A549 (cell line): ENCODE measurements at regions not wholly inside any gene's neighbourhood (a gene's known extent, or its start where the extent isn't known, plus 50 kb on each side); places are given as distances from the start of the nearest gene placed in this dataset.

Experiments
- ATAC-seq, 2 experiments: fragments of 200-7000 bp in 1 of 2; fragments of >200 bp in 1 of 2; cut with Nextera tagmentation in 1 of 2; cut with Tn5 transposase in 1 of 2; 3 replicates each; pipeline versions ENCODE4 v1.8.0 to v1.9.1; 2018 to 2020; ENCODE audit warnings: mild to moderate bottlenecking in 1 of 2, moderate library complexity in 1 of 2
- CTCF ChIA-PET: fragments of 300-600 bp; sonication (Branson Sonifier 250); formaldehyde crosslinking; extraction: SDS; loops from one replicate; lab custom pipeline; 2021; ENCODE audit warnings: antibody characterized with exemption, inconsistent platforms; lab: Yijun Ruan, JAX
- POLR2A ChIA-PET: fragments of 350-600 bp; formaldehyde crosslinking; extraction: SDS; loops from one replicate; lab custom pipeline; 2021; ENCODE audit warnings: antibody characterized with exemption, inconsistent platforms; lab: Yijun Ruan, JAX
- DNase-seq, 2 experiments: peaks; one replicate each; pipeline versions ENCODE4 v3.0.0 to v3.0.0-alpha.2; 2011 to 2016; ENCODE audit warnings: low read depth in 1 of 2, low spot score in 1 of 2
- FAIRE-seq: peaks from 2 replicates; lab custom pipeline; 2011; peaks lifted over from hg19 to GRCh38; lab: Jason Lieb, UNC
- H3K27ac ChIP-seq, 2 experiments: fragments of >200 bp; sonication (Bioruptor Twin); formaldehyde crosslinking; 3 replicates each; pipeline ENCODE4 v1.5.1; 2016 to 2017
- H3K4me1 ChIP-seq: fragments of >200 bp; sonication (Bioruptor Twin); formaldehyde crosslinking; 3 replicates; pipeline ENCODE4 v1.6.1; 2016
- H3K4me2 ChIP-seq: fragments of >200 bp; sonication (Bioruptor Twin); formaldehyde crosslinking; 3 replicates; pipeline ENCODE4 v1.6.1; 2016
- H3K4me3 ChIP-seq: fragments of >200 bp; sonication (Bioruptor Twin); formaldehyde crosslinking; 3 replicates; pipeline ENCODE4 v1.5.1; 2016
- H3K9me3 ChIP-seq: fragments of >200 bp; sonication (Bioruptor Twin); formaldehyde crosslinking; 3 replicates; pipeline ENCODE4 v1.6.1; 2016
- BHLHE40 ChIP-seq: IDR thresholded peaks from 2 replicates; pipeline ENCODE4 v1.6.1; 2012; ENCODE audit warnings: low read depth, low read length, inconsistent platforms
- CEBPB ChIP-seq, 2 experiments: fragments of >200 bp in 1 of 2; sonication (Bioruptor Twin) in 1 of 2; formaldehyde crosslinking in 1 of 2; IDR thresholded peaks; 2 replicates each; pipeline ENCODE4 v1.6.1; 2012 to 2016
- CHD2 ChIP-seq: fragments of 150-350 bp; IDR thresholded peaks from 2 replicates; pipeline ENCODE4 v1.6.1; 2014; ENCODE audit warnings: low read length; ENCODE audit not compliant: partially characterized antibody
- EHF ChIP-seq: fragments of 250-450 bp; sonication (Bioruptor Pico); IDR thresholded peaks from 2 replicates; pipeline ENCODE4 v1.5.0; 2020; ENCODE audit warnings: mild to moderate bottlenecking
- EHMT2 ChIP-seq: fragments of 200-600 bp; sonication (generic); IDR thresholded peaks from 2 replicates; pipeline ENCODE4 v1.6.1; 2016; ENCODE audit warnings: antibody characterized with exemption, low read depth, mild to moderate bottlenecking, moderate library complexity
- FOSL2 ChIP-seq, 2 experiments: fragments of 450-650 bp in 1 of 2; fragments of >200 bp in 1 of 2; sonication (Bioruptor Twin) in 1 of 2; formaldehyde crosslinking; IDR thresholded peaks; 2 replicates each; pipeline versions ENCODE4 v1.5.0 to v1.6.1; 2016 to 2020; ENCODE audit warnings: mild to moderate bottlenecking in 1 of 2, moderate library complexity in 1 of 2
- GATA3 ChIP-seq: IDR thresholded peaks from 2 replicates; pipeline ENCODE4 v1.6.1; 2012; ENCODE audit warnings: borderline replicate concordance
- HEYL ChIP-seq: fragments of 250-450 bp; sonication (Bioruptor Pico); IDR thresholded peaks from 2 replicates; pipeline ENCODE4 v1.8.0; 2021; ENCODE audit warnings: mild to moderate bottlenecking, moderate library complexity
- HOXB13 ChIP-seq: fragments of 250-450 bp; sonication (Bioruptor Pico); IDR thresholded peaks from 2 replicates; pipeline ENCODE4 v1.5.0; 2020; ENCODE audit warnings: low read depth, mild to moderate bottlenecking, moderate library complexity
- JUN ChIP-seq, 2 experiments: fragments of >200 bp; sonication (Bioruptor Twin); formaldehyde crosslinking; IDR thresholded peaks; 2 replicates in 1 of 2; 3 replicates in 1 of 2; pipeline ENCODE4 v1.6.1; 2016 to 2017
- JUNB ChIP-seq: fragments of >200 bp; sonication (Bioruptor Twin); formaldehyde crosslinking; IDR thresholded peaks from 2 replicates; pipeline ENCODE4 v1.6.1; 2016
- MAFK ChIP-seq: fragments of 450-650 bp; IDR thresholded peaks from 2 replicates; pipeline ENCODE4 v1.6.1; 2014; ENCODE audit not compliant: partially characterized antibody
- MAZ ChIP-seq: fragments of 150-350 bp; IDR thresholded peaks from 2 replicates; pipeline ENCODE4 v1.6.1; 2014; ENCODE audit warnings: antibody characterized with exemption, low read depth, low read length, borderline replicate concordance
- NPAS2 ChIP-seq: fragments of 250-450 bp; sonication (Bioruptor Pico); IDR thresholded peaks from 2 replicates; pipeline ENCODE4 v1.8.0; 2022; ENCODE audit warnings: mild to moderate bottlenecking, moderate library complexity, borderline replicate concordance
- POLR2A ChIP-seq: IDR thresholded peaks from 2 replicates; pipeline ENCODE4 v1.6.1; 2012; ENCODE audit warnings: mild to moderate bottlenecking, low read length
- POLR2AphosphoS2 ChIP-seq: conservative IDR thresholded peaks from 2 replicates; pipeline ENCODE4 v1.6.1; 2012; ENCODE audit warnings: low read length, improper control_type of control experiment, inconsistent platforms
- RCOR1 ChIP-seq: fragments of 150-350 bp; IDR thresholded peaks from 2 replicates; pipeline ENCODE4 v1.6.1; 2014; ENCODE audit warnings: antibody characterized with exemption, low read length, low read depth
- RNF2 ChIP-seq: fragments of 200-600 bp; sonication (generic); IDR thresholded peaks from 2 replicates; pipeline ENCODE4 v1.6.1; 2016; ENCODE audit warnings: low read depth, mild to moderate bottlenecking, antibody characterized with exemption, moderate library complexity, borderline replicate concordance
- SREBF2 ChIP-seq: fragments of 450-650 bp; IDR thresholded peaks from 2 replicates; pipeline ENCODE4 v1.6.1; 2014; ENCODE audit warnings: mild to moderate bottlenecking, moderate library complexity
- TFCP2L1 ChIP-seq: fragments of 250-450 bp; sonication (Bioruptor Pico); IDR thresholded peaks from 2 replicates; pipeline ENCODE4 v1.5.0; 2021; ENCODE audit warnings: mild to moderate bottlenecking
- TP53 ChIP-seq: fragments of 250-450 bp; sonication (Bioruptor Pico); IDR thresholded peaks from 2 replicates; pipeline ENCODE4 v1.5.0; 2021; ENCODE audit warnings: mild to moderate bottlenecking, moderate library complexity
- ZSCAN20 ChIP-seq: fragments of 250-450 bp; sonication (Bioruptor Pico); IDR thresholded peaks from 2 replicates; pipeline ENCODE4 v1.8.0; 2022; ENCODE audit warnings: mild to moderate bottlenecking, moderate library complexity
- WGBS: methylation state at CpG from one replicate; pipeline ENCODE4 v1.1.6; 2017; ENCODE audit errors: missing lambda C conversion rate; 5-methylcytosine and 5-hydroxymethylcytosine counted together
- TF ChIP-seq, protein P1 (sequence below): fragments of 250-450 bp; sonication (Bioruptor Pico); IDR thresholded peaks from 2 replicates; pipeline ENCODE4 v1.5.0; 2020; ENCODE audit warnings: low read depth, mild to moderate bottlenecking, moderate library complexity
- TF ChIP-seq, protein P2 (sequence below): IDR thresholded peaks from 2 replicates; pipeline ENCODE4 v1.6.1; 2012
- TF ChIP-seq, protein P3 (sequence below): fragments of >200 bp; sonication (Bioruptor Twin); formaldehyde crosslinking; IDR thresholded peaks from 3 replicates; pipeline ENCODE4 v1.5.1; 2016
- TF ChIP-seq, protein P4 (sequence below): fragments of 450-650 bp; IDR thresholded peaks from 2 replicates; pipeline ENCODE4 v1.6.1; 2014; ENCODE audit warnings: antibody characterized with exemption

DNA sequence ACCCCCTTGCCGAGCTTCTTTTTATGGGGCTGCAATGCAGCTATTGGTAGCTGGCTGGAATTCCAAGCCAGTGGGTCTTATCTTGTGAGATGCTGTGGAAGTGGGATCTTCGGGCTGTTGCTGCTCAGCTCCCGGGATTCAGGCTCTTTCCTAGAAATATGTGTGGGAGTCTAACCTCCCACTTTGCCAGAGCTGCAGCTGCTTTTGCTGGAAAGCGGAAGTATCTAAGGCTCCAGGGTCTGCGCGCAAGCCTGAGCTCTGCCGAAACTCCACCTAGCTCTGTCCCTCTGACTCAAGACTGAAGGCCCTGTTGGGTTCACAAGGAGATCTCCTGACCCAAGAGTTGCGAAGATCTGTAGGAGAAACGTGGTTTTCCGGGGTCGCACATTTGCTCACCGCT lies 151.1 kb upstream of the ANKRD55 start:
- H3K27ac ChIP-seq: no peak overlapping the region
- H3K4me3 ChIP-seq: no peak overlapping the region
- H3K4me2 ChIP-seq: no peak overlapping the region
- ChIA-PET POLR2A (no interaction called here), CTCF (interaction anchor here (0.5 to 1.2 kb wide), 2 partner anchors 43 to 113 kb away, joined by 4 to 5 read pairs; no protein-coding TSS in a partner anchor)
- no peaks in the 10 kb centered on the region for H3K9me3 ChIP-seq
- no peak for ATAC-seq
- FAIRE-seq: no peak
- WGBS: 75% methylated on average over 12 of the region's 12 CpGs
- peaks cover 3% of the 10 kb centered on the region; the same call in 1 of the 3 replicates for H3K4me1 ChIP-seq
- TF ChIP-seq CEBPB (IDR thresholded peaks at IDR 0.05) (no peak), TFCP2L1 (CRISPR knock-in tag) (no peak), RNF2 (no peak), HEYL (CRISPR knock-in tag) (no peak), EHMT2 (no peak), MAFK (no peak), NPAS2 (CRISPR knock-in tag) (no peak)
- TF ChIP-seq, protein P1, sequence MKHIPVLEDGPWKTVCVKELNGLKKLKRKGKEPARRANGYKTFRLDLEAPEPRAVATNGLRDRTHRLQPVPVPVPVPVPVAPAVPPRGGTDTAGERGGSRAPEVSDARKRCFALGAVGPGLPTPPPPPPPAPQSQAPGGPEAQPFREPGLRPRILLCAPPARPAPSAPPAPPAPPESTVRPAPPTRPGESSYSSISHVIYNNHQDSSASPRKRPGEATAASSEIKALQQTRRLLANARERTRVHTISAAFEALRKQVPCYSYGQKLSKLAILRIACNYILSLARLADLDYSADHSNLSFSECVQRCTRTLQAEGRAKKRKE (CRISPR knock-in tag): no peak
- no peak for DNase-seq

DNA sequence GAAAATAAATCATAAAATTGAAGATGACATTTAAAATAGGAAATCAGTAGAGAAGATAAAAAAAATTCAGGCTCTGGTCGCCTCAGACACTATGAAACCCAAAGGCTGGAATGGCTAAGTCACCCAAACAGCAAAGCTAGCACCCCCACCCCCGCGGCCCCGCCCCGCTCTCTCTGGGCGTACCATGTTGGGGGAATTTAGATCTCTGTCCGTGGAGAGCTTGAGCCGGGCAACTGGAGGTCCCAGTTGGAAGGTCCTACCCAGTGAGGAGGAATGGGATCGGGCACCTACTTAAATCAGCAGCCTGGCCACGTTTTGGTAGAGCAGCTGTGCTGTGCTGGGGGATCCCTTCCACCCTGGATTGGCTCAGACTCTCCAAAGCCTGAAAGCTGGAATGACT lies 150.6 kb upstream of the ANKRD55 start:
- Histone ChIP-seq H3K4me3 (no peak overlapping the region), H3K9me3 (no peaks in the 10 kb centered on the region), H3K4me1 (peaks cover 3% of the 10 kb centered on the region; the same call in 1 of the 3 replicates), H3K27ac (no peak overlapping the region), H3K4me2 (no peak overlapping the region)
- CTCF ChIA-PET: interaction anchor here (0.5 to 1.2 kb wide), 2 partner anchors 43 to 113 kb away, joined by 4 to 5 read pairs; no protein-coding TSS in a partner anchor
- TF ChIP-seq CHD2 (no peak), RCOR1 (no peak), EHMT2 (no peak), FOSL2 (IDR thresholded peaks at IDR 0.05) (no peak), FOSL2 (CRISPR knock-in tag; IDR thresholded peaks at IDR 0.05) (no peak), GATA3 (no peak)
- TF ChIP-seq, protein P2, sequence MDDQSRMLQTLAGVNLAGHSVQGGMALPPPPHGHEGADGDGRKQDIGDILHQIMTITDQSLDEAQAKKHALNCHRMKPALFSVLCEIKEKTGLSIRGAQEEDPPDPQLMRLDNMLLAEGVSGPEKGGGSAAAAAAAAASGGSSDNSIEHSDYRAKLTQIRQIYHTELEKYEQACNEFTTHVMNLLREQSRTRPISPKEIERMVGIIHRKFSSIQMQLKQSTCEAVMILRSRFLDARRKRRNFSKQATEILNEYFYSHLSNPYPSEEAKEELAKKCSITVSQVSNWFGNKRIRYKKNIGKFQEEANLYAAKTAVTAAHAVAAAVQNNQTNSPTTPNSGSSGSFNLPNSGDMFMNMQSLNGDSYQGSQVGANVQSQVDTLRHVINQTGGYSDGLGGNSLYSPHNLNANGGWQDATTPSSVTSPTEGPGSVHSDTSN: no peak
- FAIRE-seq (no peak), DNase-seq (no peak), ATAC-seq (no peak)
- WGBS: 76% methylated on average over 10 of the region's 10 CpGs
- POLR2A ChIA-PET: no interaction called here

DNA sequence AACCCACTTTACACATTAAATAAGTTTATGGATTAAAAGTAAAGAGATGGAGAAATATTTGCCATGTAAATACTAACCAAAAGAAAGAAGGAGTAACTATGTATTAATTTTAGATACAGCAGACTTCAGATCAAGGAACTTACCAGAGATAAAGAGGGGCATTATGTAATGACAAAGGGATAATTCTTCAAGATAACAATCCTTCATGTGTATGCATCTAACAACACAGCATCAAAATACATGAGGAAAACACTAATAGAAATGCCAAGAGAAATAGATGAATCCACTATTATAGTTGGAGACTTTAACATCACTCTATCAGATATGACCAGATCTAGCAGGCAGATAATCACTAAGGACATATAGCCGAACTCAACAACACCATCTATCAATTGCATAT lies 149.8 kb upstream of the ANKRD55 start:
- ChIA-PET POLR2A (no interaction called here), CTCF (interaction anchor here (0.5 kb wide), 1 partner anchor 31 kb away, joined by 3 read pairs; no protein-coding TSS in a partner anchor)
- Histone ChIP-seq H3K4me2 (no peak overlapping the region), H3K27ac (no peak overlapping the region), H3K9me3 (no peaks in the 10 kb centered on the region), H3K4me3 (no peak overlapping the region), H3K4me1 (no peaks in the 10 kb centered on the region)
- no peak for ATAC-seq
- no peak for DNase-seq
- 79% methylated on average over 1 of the region's 1 CpG for WGBS
- TF ChIP-seq ZSCAN20 (CRISPR knock-in tag) (no peak), EHF (CRISPR knock-in tag) (no peak), MAZ (no peak), HOXB13 (CRISPR knock-in tag) (no peak), TP53 (CRISPR knock-in tag) (no peak), BHLHE40 (no peak), SREBF2 (no peak), JUNB (no peak), POLR2AphosphoS2 (no peak), CHD2 (no peak), JUN (IDR thresholded peaks at IDR 0.05) (no peak), GATA3 (no peak), POLR2A (no peak)
- TF ChIP-seq, protein P3, sequence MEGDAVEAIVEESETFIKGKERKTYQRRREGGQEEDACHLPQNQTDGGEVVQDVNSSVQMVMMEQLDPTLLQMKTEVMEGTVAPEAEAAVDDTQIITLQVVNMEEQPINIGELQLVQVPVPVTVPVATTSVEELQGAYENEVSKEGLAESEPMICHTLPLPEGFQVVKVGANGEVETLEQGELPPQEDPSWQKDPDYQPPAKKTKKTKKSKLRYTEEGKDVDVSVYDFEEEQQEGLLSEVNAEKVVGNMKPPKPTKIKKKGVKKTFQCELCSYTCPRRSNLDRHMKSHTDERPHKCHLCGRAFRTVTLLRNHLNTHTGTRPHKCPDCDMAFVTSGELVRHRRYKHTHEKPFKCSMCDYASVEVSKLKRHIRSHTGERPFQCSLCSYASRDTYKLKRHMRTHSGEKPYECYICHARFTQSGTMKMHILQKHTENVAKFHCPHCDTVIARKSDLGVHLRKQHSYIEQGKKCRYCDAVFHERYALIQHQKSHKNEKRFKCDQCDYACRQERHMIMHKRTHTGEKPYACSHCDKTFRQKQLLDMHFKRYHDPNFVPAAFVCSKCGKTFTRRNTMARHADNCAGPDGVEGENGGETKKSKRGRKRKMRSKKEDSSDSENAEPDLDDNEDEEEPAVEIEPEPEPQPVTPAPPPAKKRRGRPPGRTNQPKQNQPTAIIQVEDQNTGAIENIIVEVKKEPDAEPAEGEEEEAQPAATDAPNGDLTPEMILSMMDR: no peak
- TF ChIP-seq, protein P2: no peak
- TF ChIP-seq, protein P4, sequence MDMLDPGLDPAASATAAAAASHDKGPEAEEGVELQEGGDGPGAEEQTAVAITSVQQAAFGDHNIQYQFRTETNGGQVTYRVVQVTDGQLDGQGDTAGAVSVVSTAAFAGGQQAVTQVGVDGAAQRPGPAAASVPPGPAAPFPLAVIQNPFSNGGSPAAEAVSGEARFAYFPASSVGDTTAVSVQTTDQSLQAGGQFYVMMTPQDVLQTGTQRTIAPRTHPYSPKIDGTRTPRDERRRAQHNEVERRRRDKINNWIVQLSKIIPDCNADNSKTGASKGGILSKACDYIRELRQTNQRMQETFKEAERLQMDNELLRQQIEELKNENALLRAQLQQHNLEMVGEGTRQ: no peak
- no peak for FAIRE-seq
